ENCODE measurements at regions not wholly inside any gene's neighbourhood (a gene's known extent, or its start where the extent isn't known, plus 50 kb on each side); places are given as distances from the start of the nearest gene placed in this dataset.

GRCh38 chr2:129744649-129745048 lies 234.8 kb upstream of the RAB6C start:
- Histone ChIP-seq H3K4me3 (ENCODE audit: low read depth, low read length) (no peak overlapping the region), H3K9me3 (ENCODE audit: control insufficient read depth, low read length) (no peaks in the 10 kb centered on the region), H3K27me3 (ENCODE audit: control insufficient read depth, insufficient read depth, low read length) (no peaks in the 10 kb centered on the region), H3K4me1 (no peaks in the 10 kb centered on the region), H3K9ac (no peak overlapping the region), H3K79me2 (no peaks in the 10 kb centered on the region), H2AFZ (no peak overlapping the region), H3K36me3 (ENCODE audit: control insufficient read depth, insufficient read depth, low read length) (no peaks in the 10 kb centered on the region), H3K27ac (no peak overlapping the region), H3K4me2 (ENCODE audit: low read length) (no peak overlapping the region)
- TF ChIP-seq, protein P1, sequence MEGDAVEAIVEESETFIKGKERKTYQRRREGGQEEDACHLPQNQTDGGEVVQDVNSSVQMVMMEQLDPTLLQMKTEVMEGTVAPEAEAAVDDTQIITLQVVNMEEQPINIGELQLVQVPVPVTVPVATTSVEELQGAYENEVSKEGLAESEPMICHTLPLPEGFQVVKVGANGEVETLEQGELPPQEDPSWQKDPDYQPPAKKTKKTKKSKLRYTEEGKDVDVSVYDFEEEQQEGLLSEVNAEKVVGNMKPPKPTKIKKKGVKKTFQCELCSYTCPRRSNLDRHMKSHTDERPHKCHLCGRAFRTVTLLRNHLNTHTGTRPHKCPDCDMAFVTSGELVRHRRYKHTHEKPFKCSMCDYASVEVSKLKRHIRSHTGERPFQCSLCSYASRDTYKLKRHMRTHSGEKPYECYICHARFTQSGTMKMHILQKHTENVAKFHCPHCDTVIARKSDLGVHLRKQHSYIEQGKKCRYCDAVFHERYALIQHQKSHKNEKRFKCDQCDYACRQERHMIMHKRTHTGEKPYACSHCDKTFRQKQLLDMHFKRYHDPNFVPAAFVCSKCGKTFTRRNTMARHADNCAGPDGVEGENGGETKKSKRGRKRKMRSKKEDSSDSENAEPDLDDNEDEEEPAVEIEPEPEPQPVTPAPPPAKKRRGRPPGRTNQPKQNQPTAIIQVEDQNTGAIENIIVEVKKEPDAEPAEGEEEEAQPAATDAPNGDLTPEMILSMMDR (IDR thresholded peaks at IDR 0.05) = no peak

- Histone ChIP-seq H3K4me1 (no peaks in the 10 kb centered on the region), H3K27me3 (ENCODE audit: control insufficient read depth, insufficient read depth, low read length) (no peaks in the 10 kb centered on the region)
These were observed 231.9 kb upstream of the RAB6C start for GRCh38 chr2:129747500-129748125.

DNA sequence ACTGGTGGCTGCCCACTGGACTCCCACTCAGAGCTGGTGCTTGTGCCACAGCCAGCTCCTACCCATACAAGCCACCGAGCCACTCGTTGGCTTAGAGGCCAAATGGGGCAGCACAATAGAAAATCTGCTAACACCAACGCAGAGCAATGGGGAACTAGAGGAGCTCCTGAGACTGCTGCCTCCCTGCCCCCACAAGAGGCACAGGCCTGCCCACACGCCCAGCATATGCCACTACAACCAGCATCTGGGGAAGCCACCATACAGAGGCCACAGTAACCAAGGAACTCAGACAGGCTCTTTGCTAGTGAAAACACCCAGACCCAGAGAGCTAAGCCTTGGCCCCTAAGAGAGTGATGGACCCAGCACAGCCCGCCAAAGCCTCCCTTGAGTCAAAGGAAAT lies 231.2 kb upstream of the RAB6C start:
- H3K79me2 ChIP-seq = no peaks in the 10 kb centered on the region
- no peak overlapping the region for H3K4me2 ChIP-seq (ENCODE audit: low read length)
- H2AFZ ChIP-seq = no peak overlapping the region
- H3K4me1 ChIP-seq = no peaks in the 10 kb centered on the region
- H3K36me3 ChIP-seq (ENCODE audit: control insufficient read depth, insufficient read depth, low read length) = no peaks in the 10 kb centered on the region
- no peaks in the 10 kb centered on the region for H3K27me3 ChIP-seq (ENCODE audit: control insufficient read depth, insufficient read depth, low read length)
- H3K9me3 ChIP-seq (ENCODE audit: control insufficient read depth, low read length) = no peaks in the 10 kb centered on the region
- no peak overlapping the region for H3K4me3 ChIP-seq (ENCODE audit: low read depth, low read length)
- H3K27ac ChIP-seq = no peak overlapping the region
- TF ChIP-seq, protein P1 (IDR thresholded peaks at IDR 0.05) = no peak
- no peak overlapping the region for H3K9ac ChIP-seq

More at GRCh38 chr2:129747500-129748125, 231.9 kb upstream of the RAB6C start:
- Histone ChIP-seq H3K4me2 (ENCODE audit: low read length) (no peak overlapping the region), H3K79me2 (no peaks in the 10 kb centered on the region), H3K9me3 (ENCODE audit: control insufficient read depth, low read length) (no peaks in the 10 kb centered on the region), H3K9ac (no peak overlapping the region), H2AFZ (no peak overlapping the region), H3K4me3 (ENCODE audit: low read depth, low read length) (no peak overlapping the region), H3K36me3 (ENCODE audit: control insufficient read depth, insufficient read depth, low read length) (no peaks in the 10 kb centered on the region), H3K27ac (no peak overlapping the region)
- TF ChIP-seq, protein P1 (IDR thresholded peaks at IDR 0.05) = no peak

- Histone ChIP-seq H2AFZ (no peak overlapping the region), H3K27ac (no peak overlapping the region)
These were observed 230.8 kb upstream of the RAB6C start for GRCh38 chr2:129748653-129749052.

More at GRCh38 chr2:129748653-129749052, 230.8 kb upstream of the RAB6C start:
- TF ChIP-seq, protein P1 (IDR thresholded peaks at IDR 0.05) = no peak
- H3K9ac ChIP-seq = no peak overlapping the region
- H3K4me2 ChIP-seq (ENCODE audit: low read length) = no peak overlapping the region
- no peaks in the 10 kb centered on the region for H3K9me3 ChIP-seq (ENCODE audit: control insufficient read depth, low read length)
- no peaks in the 10 kb centered on the region for H3K79me2 ChIP-seq
- no peak overlapping the region for H3K4me3 ChIP-seq (ENCODE audit: low read depth, low read length)
- H3K36me3 ChIP-seq (ENCODE audit: control insufficient read depth, insufficient read depth, low read length) = no peaks in the 10 kb centered on the region
- no peaks in the 10 kb centered on the region for H3K27me3 ChIP-seq (ENCODE audit: control insufficient read depth, insufficient read depth, low read length)
- no peaks in the 10 kb centered on the region for H3K4me1 ChIP-seq

Measured in parathyroid adenoma (tissue), 2 donors.